ENCODE measurements at regions not wholly inside any gene's neighbourhood (a gene's known extent, or its start where the extent isn't known, plus 50 kb on each side); places are given as distances from the start of the nearest gene placed in this dataset.

GRCh38 chr1:187074445-187075048, 245.8 kb downstream of the PLA2G4A start:
- H3K27ac ChIP-seq (ENCODE audit: low read depth, low read length): no peak overlapping the region
- TF ChIP-seq, protein P1, sequence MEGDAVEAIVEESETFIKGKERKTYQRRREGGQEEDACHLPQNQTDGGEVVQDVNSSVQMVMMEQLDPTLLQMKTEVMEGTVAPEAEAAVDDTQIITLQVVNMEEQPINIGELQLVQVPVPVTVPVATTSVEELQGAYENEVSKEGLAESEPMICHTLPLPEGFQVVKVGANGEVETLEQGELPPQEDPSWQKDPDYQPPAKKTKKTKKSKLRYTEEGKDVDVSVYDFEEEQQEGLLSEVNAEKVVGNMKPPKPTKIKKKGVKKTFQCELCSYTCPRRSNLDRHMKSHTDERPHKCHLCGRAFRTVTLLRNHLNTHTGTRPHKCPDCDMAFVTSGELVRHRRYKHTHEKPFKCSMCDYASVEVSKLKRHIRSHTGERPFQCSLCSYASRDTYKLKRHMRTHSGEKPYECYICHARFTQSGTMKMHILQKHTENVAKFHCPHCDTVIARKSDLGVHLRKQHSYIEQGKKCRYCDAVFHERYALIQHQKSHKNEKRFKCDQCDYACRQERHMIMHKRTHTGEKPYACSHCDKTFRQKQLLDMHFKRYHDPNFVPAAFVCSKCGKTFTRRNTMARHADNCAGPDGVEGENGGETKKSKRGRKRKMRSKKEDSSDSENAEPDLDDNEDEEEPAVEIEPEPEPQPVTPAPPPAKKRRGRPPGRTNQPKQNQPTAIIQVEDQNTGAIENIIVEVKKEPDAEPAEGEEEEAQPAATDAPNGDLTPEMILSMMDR (IDR thresholded peaks at IDR 0.05; ENCODE audit: extremely low read depth, low read depth, low read length): no peak
- no peaks in the 10 kb centered on the region for H3K27me3 ChIP-seq (ENCODE audit: insufficient read depth, low read length)
- no peak for DNase-seq (ENCODE audit: insufficient read length, low spot score, missing footprints)
- no peaks in the 10 kb centered on the region for H3K36me3 ChIP-seq (ENCODE audit: insufficient read depth, low read length)
- H3K4me3 ChIP-seq (ENCODE audit: insufficient read depth, low read length): no peak overlapping the region
- H4K20me1 ChIP-seq (ENCODE audit: insufficient read depth, low read length): no peaks in the 10 kb centered on the region
- no peak overlapping the region for H2AFZ ChIP-seq (ENCODE audit: low read length)
- H3K4me1 ChIP-seq (ENCODE audit: insufficient read depth, low read length): no peaks in the 10 kb centered on the region
- H3K4me2 ChIP-seq (ENCODE audit: insufficient read depth, low read length): no peak overlapping the region
- H3K9me3 ChIP-seq (ENCODE audit: low read depth, low read length): no peaks in the 10 kb centered on the region
- H3K79me2 ChIP-seq (ENCODE audit: insufficient read depth, low read length): no peaks in the 10 kb centered on the region

DNA sequence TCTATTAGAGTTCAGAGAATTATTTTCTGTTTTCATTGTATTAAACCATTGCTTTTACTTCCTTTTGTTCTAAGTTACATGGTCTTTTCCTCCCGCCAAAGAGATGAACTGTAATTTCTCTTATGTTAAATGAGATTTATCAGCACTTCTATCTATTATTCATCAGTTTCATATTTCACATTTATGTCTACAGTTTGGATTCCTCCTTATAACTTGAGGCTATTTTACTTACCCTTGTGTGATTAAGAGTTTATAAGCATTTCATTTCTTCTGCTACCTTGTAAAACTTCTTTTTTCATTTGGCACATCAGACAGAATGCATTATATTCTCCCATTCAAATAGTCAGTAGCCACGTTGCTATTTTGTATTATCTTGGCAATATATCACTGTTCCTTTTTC, 248.2 kb downstream of the PLA2G4A start:
- no peak overlapping the region for H3K4me3 ChIP-seq (ENCODE audit: insufficient read depth, low read length)
- DNase-seq (ENCODE audit: insufficient read length, low spot score, missing footprints): no peak

DNA sequence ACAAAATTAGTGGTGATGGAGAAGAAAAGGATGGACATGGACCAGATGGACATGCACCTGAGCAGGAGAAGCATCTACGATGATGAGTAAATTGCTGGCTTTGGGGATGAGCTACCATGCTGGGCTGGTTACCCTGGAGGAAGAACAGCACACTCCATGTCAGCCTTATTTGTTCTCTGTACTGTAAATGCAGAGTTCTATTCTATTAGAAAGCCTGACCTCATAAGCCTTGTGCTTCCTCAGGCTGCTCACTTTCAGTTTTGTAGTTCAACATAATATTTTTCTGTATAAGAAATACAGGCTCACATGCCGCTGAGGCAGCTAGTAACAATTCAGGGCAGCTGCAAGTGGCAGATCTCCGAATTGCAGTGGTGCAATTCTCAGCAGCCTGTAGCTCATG, 249.6 kb downstream of the PLA2G4A start:
- H3K27me3 ChIP-seq (ENCODE audit: insufficient read depth, low read length): no peaks in the 10 kb centered on the region
- H3K4me3 ChIP-seq (ENCODE audit: insufficient read depth, low read length): no peak overlapping the region
- H3K9me3 ChIP-seq (ENCODE audit: low read depth, low read length): no peaks in the 10 kb centered on the region
- H3K79me2 ChIP-seq (ENCODE audit: insufficient read depth, low read length): no peaks in the 10 kb centered on the region
- H3K36me3 ChIP-seq (ENCODE audit: insufficient read depth, low read length): no peaks in the 10 kb centered on the region
- H4K20me1 ChIP-seq (ENCODE audit: insufficient read depth, low read length): no peaks in the 10 kb centered on the region
- no peak for DNase-seq (ENCODE audit: insufficient read length, low spot score, missing footprints)
- H2AFZ ChIP-seq (ENCODE audit: low read length): no peak overlapping the region
- no peak overlapping the region for H3K4me2 ChIP-seq (ENCODE audit: insufficient read depth, low read length)
- TF ChIP-seq, protein P1 (IDR thresholded peaks at IDR 0.05; ENCODE audit: extremely low read depth, low read depth, low read length): no peak
- no peak overlapping the region for H3K27ac ChIP-seq (ENCODE audit: low read depth, low read length)
- H3K4me1 ChIP-seq (ENCODE audit: insufficient read depth, low read length): no peaks in the 10 kb centered on the region

More for the DNA sequence above, 248.2 kb downstream of the PLA2G4A start:
- Histone ChIP-seq H3K79me2 (ENCODE audit: insufficient read depth, low read length) (no peaks in the 10 kb centered on the region), H2AFZ (ENCODE audit: low read length) (no peak overlapping the region), H3K9me3 (ENCODE audit: low read depth, low read length) (no peaks in the 10 kb centered on the region), H3K36me3 (ENCODE audit: insufficient read depth, low read length) (no peaks in the 10 kb centered on the region), H3K27me3 (ENCODE audit: insufficient read depth, low read length) (no peaks in the 10 kb centered on the region), H4K20me1 (ENCODE audit: insufficient read depth, low read length) (no peaks in the 10 kb centered on the region), H3K4me2 (ENCODE audit: insufficient read depth, low read length) (no peak overlapping the region), H3K4me1 (ENCODE audit: insufficient read depth, low read length) (no peaks in the 10 kb centered on the region), H3K27ac (ENCODE audit: low read depth, low read length) (no peak overlapping the region)
- TF ChIP-seq, protein P1 (IDR thresholded peaks at IDR 0.05; ENCODE audit: extremely low read depth, low read depth, low read length): no peak

DNA sequence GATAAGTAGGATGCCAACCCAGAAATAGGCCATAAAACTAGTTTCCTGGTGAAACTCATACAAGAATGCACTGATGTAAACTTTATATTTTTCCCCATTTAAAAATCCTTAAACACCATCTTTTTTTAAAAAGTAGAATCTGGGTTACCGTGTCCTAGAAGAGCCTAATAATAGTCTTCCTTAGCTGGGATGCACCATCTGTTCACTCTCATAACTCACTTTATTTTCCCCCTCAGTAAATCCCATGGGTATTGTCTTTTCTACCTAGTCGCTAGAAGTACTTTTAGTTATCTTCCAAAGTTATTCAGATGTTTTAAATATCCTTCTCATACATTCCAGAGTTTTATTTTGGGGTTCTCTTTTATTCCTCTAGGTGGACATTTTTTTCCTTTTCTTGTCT, 250.2 kb downstream of the PLA2G4A start:
- TF ChIP-seq, protein P1 (IDR thresholded peaks at IDR 0.05; ENCODE audit: extremely low read depth, low read depth, low read length): no peak
- Histone ChIP-seq H3K4me3 (ENCODE audit: insufficient read depth, low read length) (no peak overlapping the region), H3K9me3 (ENCODE audit: low read depth, low read length) (no peaks in the 10 kb centered on the region), H3K4me2 (ENCODE audit: insufficient read depth, low read length) (no peak overlapping the region), H3K27ac (ENCODE audit: low read depth, low read length) (no peak overlapping the region), H2AFZ (ENCODE audit: low read length) (no peak overlapping the region), H3K79me2 (ENCODE audit: insufficient read depth, low read length) (no peaks in the 10 kb centered on the region), H3K4me1 (ENCODE audit: insufficient read depth, low read length) (no peaks in the 10 kb centered on the region), H3K36me3 (ENCODE audit: insufficient read depth, low read length) (no peaks in the 10 kb centered on the region), H3K27me3 (ENCODE audit: insufficient read depth, low read length) (no peaks in the 10 kb centered on the region), H4K20me1 (ENCODE audit: insufficient read depth, low read length) (no peaks in the 10 kb centered on the region)
- DNase-seq (ENCODE audit: insufficient read length, low spot score, missing footprints): no peak
